ENCODE measurements at regions not wholly inside any gene's neighbourhood (a gene's known extent, or its start where the extent isn't known, plus 50 kb on each side); places are given as distances from the start of the nearest gene placed in this dataset.
"Not testable (repeated sequence)": the region's sequence is repeated elsewhere in the genome, so short reads cannot be mapped to it uniquely, and the experiment has no call there.

GRCh38 chr2:56952871-56953270 lies 769.1 kb downstream of the CCDC85A start:
- Mint-ChIP-seq H3K4me3 (no peak overlapping the region), H3K27ac (no peak overlapping the region), H3K36me3 (peaks cover 0 to 3% (median 0%) of the 10 kb centered on the region in 3 donors), H3K4me1 (no peaks in the 10 kb centered on the region), H3K27me3 (ENCODE audit: low read depth in 3 of 3) (peaks cover 0 to 3% (median 0%) of the 10 kb centered on the region in 3 donors), H3K9me3 (peaks cover 14 to 64% (median 40%) of the 10 kb centered on the region in 6 donors)
- DNase-seq = no peak

GRCh38 chr2:56960581-56960980 lies 776.8 kb downstream of the CCDC85A start:
- no peak for DNase-seq
- H3K27ac Mint-ChIP-seq = no peak overlapping the region
- no peaks in the 10 kb centered on the region for H3K36me3 Mint-ChIP-seq
- peaks cover 18 to 51% (median 33%) of the 10 kb centered on the region in 6 donors for H3K9me3 Mint-ChIP-seq
- no peaks in the 10 kb centered on the region for H3K4me1 Mint-ChIP-seq
- H3K4me3 Mint-ChIP-seq = no peak overlapping the region
- H3K27me3 Mint-ChIP-seq (ENCODE audit: low read depth in 3 of 3) = peaks cover 0 to 2% (median 0%) of the 10 kb centered on the region in 3 donors

GRCh38 chr2:56962673-56963072 lies 778.9 kb downstream of the CCDC85A start:
- no peak overlapping the region for H3K27ac Mint-ChIP-seq
- H3K4me3 Mint-ChIP-seq = no peak overlapping the region

GRCh38 chr2:56969513-56969912 lies 785.7 kb downstream of the CCDC85A start:
- no peaks in the 10 kb centered on the region for H3K4me1 Mint-ChIP-seq
- no peak overlapping the region for H3K4me3 Mint-ChIP-seq
- peaks cover 0 to 2% (median 2%) of the 10 kb centered on the region in 3 donors for H3K27me3 Mint-ChIP-seq (ENCODE audit: low read depth in 3 of 3)
- no peak overlapping the region for H3K27ac Mint-ChIP-seq
- no peaks in the 10 kb centered on the region for H3K36me3 Mint-ChIP-seq
- no peak for DNase-seq
- peaks cover 3 to 50% (median 27%) of the 10 kb centered on the region in 6 donors for H3K9me3 Mint-ChIP-seq

More at GRCh38 chr2:56962673-56963072, 778.9 kb downstream of the CCDC85A start:
- Mint-ChIP-seq H3K27me3 (ENCODE audit: low read depth in 3 of 3) (peaks cover 0 to 2% (median 0%) of the 10 kb centered on the region in 3 donors), H3K4me1 (no peaks in the 10 kb centered on the region), H3K36me3 (no peaks in the 10 kb centered on the region), H3K9me3 (peaks cover 17 to 50% (median 33%) of the 10 kb centered on the region in 6 donors)
- DNase-seq = no peak

- H3K27me3 Mint-ChIP-seq (ENCODE audit: low read depth in 3 of 3) = peaks cover 0 to 4% (median 2%) of the 10 kb centered on the region in 3 donors
- no peaks in the 10 kb centered on the region for H3K4me1 Mint-ChIP-seq
- no peak overlapping the region for H3K27ac Mint-ChIP-seq
- no peak overlapping the region for H3K4me3 Mint-ChIP-seq
- H3K36me3 Mint-ChIP-seq = no peaks in the 10 kb centered on the region
- H3K9me3 Mint-ChIP-seq = peaks cover 3 to 45% (median 28%) of the 10 kb centered on the region in 6 donors
- no peak for DNase-seq
Measured at GRCh38 chr2:56971383-56971974, 787.7 kb downstream of the CCDC85A start.

- H3K9me3 Mint-ChIP-seq = peaks cover 24 to 69% (median 37%) of the 10 kb centered on the region in 6 donors
- H3K27ac Mint-ChIP-seq = no peak overlapping the region
- no peak for DNase-seq
- H3K4me1 Mint-ChIP-seq = no peaks in the 10 kb centered on the region
- peaks cover 0 to 2% (median 0%) of the 10 kb centered on the region in 3 donors for H3K27me3 Mint-ChIP-seq (ENCODE audit: low read depth in 3 of 3)
- H3K36me3 Mint-ChIP-seq = no peaks in the 10 kb centered on the region
- no peak overlapping the region for H3K4me3 Mint-ChIP-seq
Measured at GRCh38 chr2:56981554-56981953, 797.8 kb downstream of the CCDC85A start.

GRCh38 chr2:56985609-56986008 lies 801.8 kb downstream of the CCDC85A start:
- Mint-ChIP-seq H3K4me1 (no peaks in the 10 kb centered on the region), H3K27ac (no peak overlapping the region), H3K27me3 (ENCODE audit: low read depth in 3 of 3) (peaks cover 0 to 2% (median 0%) of the 10 kb centered on the region in 3 donors), H3K36me3 (no peaks in the 10 kb centered on the region), H3K9me3 (peaks cover 11 to 51% (median 31%) of the 10 kb centered on the region in 6 donors), H3K4me3 (no peak overlapping the region)
- no peak for DNase-seq

- H3K27me3 Mint-ChIP-seq (ENCODE audit: low read depth in 3 of 3) = peaks cover 0 to 3% (median 0%) of the 10 kb centered on the region in 3 donors
- peaks cover 10 to 63% (median 46%) of the 10 kb centered on the region in 6 donors for H3K9me3 Mint-ChIP-seq
- no peak overlapping the region for H3K4me3 Mint-ChIP-seq
- peaks cover 0 to 5% (median 0%) of the 10 kb centered on the region in 3 donors for H3K36me3 Mint-ChIP-seq
- no peak for DNase-seq
- no peak overlapping the region for H3K27ac Mint-ChIP-seq
- H3K4me1 Mint-ChIP-seq = no peaks in the 10 kb centered on the region
Measured at GRCh38 chr2:57022496-57022895, 838.7 kb downstream of the CCDC85A start.

GRCh38 chr2:57044931-57045635 lies 861.3 kb downstream of the CCDC85A start:
- Mint-ChIP-seq H3K4me1 (no peaks in the 10 kb centered on the region), H3K36me3 (peaks cover 0 to 3% (median 0%) of the 10 kb centered on the region in 3 donors), H3K4me3 (no peak overlapping the region), H3K27me3 (ENCODE audit: low read depth in 3 of 3) (no peaks in the 10 kb centered on the region), H3K27ac (no peak overlapping the region), H3K9me3 (peaks cover 6 to 58% (median 31%) of the 10 kb centered on the region in 6 donors)
- no peak for DNase-seq

- Mint-ChIP-seq H3K27ac (no peak overlapping the region), H3K36me3 (peaks cover 0 to 3% (median 0%) of the 10 kb centered on the region in 3 donors), H3K4me3 (no peak overlapping the region), H3K9me3 (peaks cover 0 to 62% (median 23%) of the 10 kb centered on the region in 6 donors), H3K4me1 (no peaks in the 10 kb centered on the region), H3K27me3 (ENCODE audit: low read depth in 3 of 3) (no peaks in the 10 kb centered on the region)
- no peak for DNase-seq
Measured at GRCh38 chr2:57049273-57049672, 865.5 kb downstream of the CCDC85A start.

GRCh38 chr2:57050007-57050406 lies 866.2 kb downstream of the CCDC85A start:
- H3K4me1 Mint-ChIP-seq = no peaks in the 10 kb centered on the region
- no peak overlapping the region for H3K4me3 Mint-ChIP-seq
- H3K27ac Mint-ChIP-seq = no peak overlapping the region
- no peaks in the 10 kb centered on the region for H3K27me3 Mint-ChIP-seq (ENCODE audit: low read depth in 3 of 3)
- peaks cover 0 to 3% (median 0%) of the 10 kb centered on the region in 3 donors for H3K36me3 Mint-ChIP-seq
- H3K9me3 Mint-ChIP-seq = peaks cover 0 to 56% (median 22%) of the 10 kb centered on the region in 6 donors
- no peak for DNase-seq

- peaks cover 6 to 55% (median 33%) of the 10 kb centered on the region in 6 donors for H3K9me3 Mint-ChIP-seq
- not testable (repeated sequence) for H3K4me1 Mint-ChIP-seq, H3K36me3 Mint-ChIP-seq
Measured at GRCh38 chr2:57066301-57066700, 882.5 kb downstream of the CCDC85A start.

GRCh38 chr2:57075226-57075625 lies 891.4 kb downstream of the CCDC85A start:
- Mint-ChIP-seq H3K36me3 (peaks cover 0 to 10% (median 0%) of the 10 kb centered on the region in 3 donors), H3K9me3 (peaks cover 9 to 58% (median 26%) of the 10 kb centered on the region in 6 donors), H3K4me3 (no peak overlapping the region), H3K27me3 (ENCODE audit: low read depth in 3 of 3) (peaks cover 0 to 1% (median 0%) of the 10 kb centered on the region in 3 donors), H3K4me1 (no peaks in the 10 kb centered on the region), H3K27ac (no peak overlapping the region)
- no peak for DNase-seq

More at GRCh38 chr2:57066301-57066700, 882.5 kb downstream of the CCDC85A start:
- not testable (repeated sequence) for H3K27ac Mint-ChIP-seq; DNase-seq; H3K27me3 Mint-ChIP-seq (ENCODE audit: low read depth in 3 of 3); H3K4me3 Mint-ChIP-seq

GRCh38 chr2:57080035-57080434 lies 896.2 kb downstream of the CCDC85A start:
- Mint-ChIP-seq H3K36me3 (peaks cover 0 to under 1% (median 0%) of the 10 kb centered on the region in 3 donors), H3K27ac (no peak overlapping the region), H3K27me3 (ENCODE audit: low read depth in 3 of 3) (peaks cover 0 to 1% (median 0%) of the 10 kb centered on the region in 3 donors), H3K4me1 (no peaks in the 10 kb centered on the region), H3K9me3 (peaks cover 16 to 68% (median 33%) of the 10 kb centered on the region in 6 donors), H3K4me3 (no peak overlapping the region)
- no peak for DNase-seq
